Inferior parietal cortex (tissue), 1 donor: ENCODE measurements at regions not wholly inside any gene's neighbourhood (a gene's known extent, or its start where the extent isn't known, plus 50 kb on each side); places are given as distances from the start of the nearest gene placed in this dataset.

Experiments
- DNase-seq: peaks from one replicate; pipeline ENCODE4 v3.0.0-alpha.2; 2016; ENCODE audit errors: extremely low spot score

DNA sequence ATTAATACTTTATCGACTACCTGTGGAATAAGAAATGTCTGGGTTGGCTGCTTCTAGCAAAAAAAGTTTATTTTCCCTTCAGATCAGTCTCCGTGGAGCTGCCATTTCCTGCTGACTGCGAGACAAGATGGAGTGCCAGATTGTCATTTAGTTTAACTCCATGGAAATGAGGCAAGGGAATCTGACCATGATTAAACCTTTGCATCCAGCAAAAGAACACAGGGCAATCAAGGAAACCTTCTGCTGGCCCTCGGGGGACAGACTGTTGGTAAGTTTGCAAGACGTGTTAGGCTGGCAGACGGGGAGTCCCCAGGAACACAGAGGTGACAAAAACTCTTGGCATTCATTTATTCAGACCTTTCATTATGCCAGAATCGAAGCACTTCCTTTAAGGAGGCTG lies 52.2 kb upstream of the SPACA1 start:
- DNase-seq = no peak

GRCh38 chr6:87993356-87993755 lies 54.3 kb upstream of the SPACA1 start:
- peak; percentile 36 for DNase-seq

GRCh38 chr6:87990871-87991270 lies 56.8 kb upstream of the SPACA1 start:
- no peak for DNase-seq

DNA sequence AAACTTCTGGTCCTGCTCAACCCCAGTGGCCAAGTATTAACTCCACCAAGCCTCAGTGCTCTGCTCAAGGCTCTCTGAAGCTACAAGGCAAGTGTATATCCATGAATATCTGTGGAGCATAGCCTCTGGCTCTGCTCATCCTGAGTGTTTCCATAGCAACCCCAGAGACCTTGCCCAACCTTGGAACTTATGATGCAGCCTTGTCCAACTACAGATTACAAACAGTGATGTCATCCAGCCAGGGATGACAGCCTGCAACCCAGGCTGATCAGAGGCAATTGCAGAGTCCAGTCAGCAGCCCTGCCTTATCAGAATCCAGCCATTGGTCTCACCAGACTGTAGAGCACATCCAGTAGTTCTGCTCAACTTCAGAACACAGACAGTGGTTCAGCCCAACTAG lies 65.5 kb upstream of the SPACA1 start:
- DNase-seq = no peak

DNA sequence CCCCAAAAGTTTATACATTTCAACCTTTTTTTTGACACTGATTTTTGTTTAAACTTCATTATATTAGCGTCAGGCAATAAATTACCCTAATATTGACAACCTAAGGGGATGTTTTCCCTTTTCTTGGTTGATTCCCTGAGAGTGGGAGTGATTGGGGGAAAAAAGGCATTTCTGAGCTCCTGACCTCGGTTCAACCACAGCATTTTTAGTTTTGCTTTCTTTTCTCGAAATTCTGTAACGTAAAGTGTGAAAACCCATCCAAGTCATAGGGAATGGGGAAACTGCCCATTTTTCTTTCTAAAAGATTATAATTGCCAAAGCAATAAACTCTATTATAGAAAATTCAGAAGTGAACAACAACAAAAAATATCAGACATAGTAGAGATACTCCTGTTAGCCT lies 67.9 kb upstream of the SPACA1 start:
- DNase-seq = no peak

DNA sequence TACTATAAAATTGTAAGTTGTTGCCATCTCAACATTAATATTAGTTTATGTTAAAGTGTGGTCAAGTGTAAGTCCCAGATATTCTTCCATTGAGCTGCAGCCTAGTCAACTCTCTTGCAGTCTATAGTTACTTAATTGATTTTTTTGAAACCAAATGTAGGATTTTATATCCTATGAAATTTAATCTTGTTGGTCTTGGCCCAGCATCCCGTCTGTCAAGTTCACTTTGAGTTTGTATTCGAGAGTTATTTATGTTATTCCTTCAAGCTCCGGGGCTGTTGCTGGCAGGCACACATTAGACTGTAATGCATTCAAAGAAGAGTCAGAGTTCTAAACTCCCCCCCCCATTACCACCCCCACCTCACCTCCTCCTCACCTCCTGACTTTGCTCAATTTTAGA lies 71.0 kb upstream of the SPACA1 start:
- DNase-seq = no peak

DNA sequence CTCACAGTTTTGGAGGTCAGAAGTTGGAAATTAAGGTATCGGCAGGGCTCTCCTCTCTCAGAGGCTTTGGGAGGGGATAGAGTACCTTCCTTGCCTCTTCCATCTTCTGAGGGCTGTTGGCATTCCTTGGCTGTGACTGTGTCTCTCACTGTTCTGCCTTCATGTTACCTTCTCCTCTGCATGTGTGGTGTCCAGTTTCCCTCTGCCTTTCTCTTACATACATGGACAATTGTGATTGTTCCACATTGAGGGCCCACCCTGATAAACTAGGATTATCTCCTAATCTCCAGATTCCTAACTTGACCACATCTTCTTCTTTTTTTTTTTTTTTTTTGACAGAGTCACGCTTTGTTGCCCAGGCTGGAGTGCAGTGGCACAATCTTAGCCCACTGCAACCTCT lies 72.1 kb upstream of the SPACA1 start:
- DNase-seq = no peak

DNA sequence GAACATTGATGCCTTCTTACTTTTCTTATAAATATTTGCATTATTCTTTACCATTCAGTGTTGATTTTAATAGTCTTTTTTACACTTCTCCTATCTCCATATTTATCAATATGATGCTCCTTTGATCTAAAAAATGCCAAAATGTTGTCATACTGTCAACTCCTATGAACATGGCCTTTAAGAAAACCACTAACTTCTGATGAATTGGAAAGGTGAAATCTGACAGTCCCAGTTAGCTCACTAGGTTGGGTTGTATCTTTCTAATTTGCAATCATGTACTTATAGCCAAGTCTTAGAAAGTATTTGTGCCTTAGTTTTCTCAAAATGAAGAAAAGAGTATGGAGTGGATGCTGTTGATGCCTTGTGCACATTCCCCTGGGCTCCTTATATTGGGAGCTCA lies 75.4 kb upstream of the SPACA1 start:
- DNase-seq = no peak

GRCh38 chr6:87971605-87972262 lies 75.9 kb upstream of the SPACA1 start:
- DNase-seq = no peak

DNA sequence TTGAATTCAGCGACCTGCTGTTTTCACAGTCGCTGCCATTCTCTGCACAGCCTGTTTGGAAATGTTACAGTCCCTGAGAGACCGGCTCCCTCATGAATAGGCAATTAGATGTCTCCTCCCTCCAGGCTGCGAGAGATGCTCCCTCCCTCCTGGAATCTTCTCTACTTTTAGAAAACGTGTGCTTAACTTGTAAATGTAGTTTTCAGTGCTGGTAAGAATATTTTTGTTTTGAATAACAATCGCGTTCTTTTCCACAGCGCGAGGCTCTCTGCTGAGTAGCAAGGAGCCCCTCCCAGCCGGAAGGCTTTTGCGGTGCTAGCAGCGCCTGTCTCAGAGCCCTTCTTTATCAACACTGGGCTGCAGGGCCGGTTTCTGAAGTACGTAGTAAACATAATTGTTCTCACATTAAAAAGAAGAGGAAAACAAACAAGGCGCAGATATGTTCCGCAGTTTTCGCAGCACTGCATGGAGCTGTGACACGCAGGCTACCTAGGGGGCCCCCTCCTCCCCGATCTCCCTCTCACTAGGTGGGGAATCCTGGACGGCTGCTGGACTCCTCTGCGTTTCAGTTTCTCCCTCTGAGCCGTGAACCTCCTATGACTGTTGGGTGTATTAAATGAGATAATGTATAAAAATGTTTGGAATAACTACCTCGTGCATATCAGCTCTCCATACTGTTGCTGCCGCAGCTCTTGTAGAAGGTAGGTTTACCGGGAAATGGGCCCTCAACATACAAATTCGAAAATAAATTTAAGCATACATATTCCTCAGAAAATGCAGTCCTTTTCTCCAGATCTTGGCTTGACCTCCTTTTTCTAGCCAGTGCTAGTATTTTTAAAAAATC lies 79.0 kb upstream of the SPACA1 start:
- peak; percentile 53 for DNase-seq

DNA sequence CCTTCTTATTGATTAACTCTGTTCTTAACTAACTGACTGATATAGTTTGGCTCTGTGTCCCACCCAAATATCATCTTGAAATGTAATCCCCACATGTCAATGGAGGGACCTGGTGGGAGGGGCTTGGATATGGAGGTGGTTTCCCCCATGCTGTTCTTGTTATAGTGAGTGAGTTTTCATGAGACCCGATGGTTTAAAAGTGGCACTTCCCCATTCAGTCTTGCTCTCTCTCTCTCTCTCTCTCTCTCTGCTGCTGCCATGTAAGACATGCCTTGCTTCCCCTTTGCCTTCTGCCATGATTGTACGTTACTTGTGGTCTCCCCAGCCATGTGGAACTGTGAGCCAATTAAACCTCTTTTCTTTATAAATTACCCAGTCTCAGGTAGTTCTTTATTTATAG lies 81.8 kb upstream of the SPACA1 start:
- no peak for DNase-seq

- DNase-seq = no peak
These were observed 88.6 kb upstream of the SPACA1 start for GRCh38 chr6:87959083-87959482.

- no peak for DNase-seq
These were observed 95.9 kb upstream of the SPACA1 start for GRCh38 chr6:87951751-87952150.

DNA sequence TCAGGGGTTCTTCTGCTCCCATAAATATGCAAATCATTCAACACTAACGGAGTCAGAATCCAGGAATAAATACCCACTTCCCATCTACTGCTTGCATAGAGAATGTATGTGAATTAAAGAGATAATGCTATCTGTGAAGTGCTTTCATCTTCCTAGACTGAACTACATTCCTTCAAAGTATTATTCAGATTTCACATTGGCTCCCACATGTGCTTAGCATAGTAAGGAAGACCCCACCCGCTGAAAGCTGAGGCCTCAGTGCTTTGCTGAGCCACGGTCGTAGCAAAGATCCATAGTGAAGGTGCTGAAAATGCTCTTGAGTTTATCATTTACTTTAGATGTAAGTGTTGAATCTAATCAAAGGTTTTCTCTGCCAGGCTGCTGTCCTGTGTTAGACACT lies 97.0 kb upstream of the SPACA1 start:
- no peak for DNase-seq

DNA sequence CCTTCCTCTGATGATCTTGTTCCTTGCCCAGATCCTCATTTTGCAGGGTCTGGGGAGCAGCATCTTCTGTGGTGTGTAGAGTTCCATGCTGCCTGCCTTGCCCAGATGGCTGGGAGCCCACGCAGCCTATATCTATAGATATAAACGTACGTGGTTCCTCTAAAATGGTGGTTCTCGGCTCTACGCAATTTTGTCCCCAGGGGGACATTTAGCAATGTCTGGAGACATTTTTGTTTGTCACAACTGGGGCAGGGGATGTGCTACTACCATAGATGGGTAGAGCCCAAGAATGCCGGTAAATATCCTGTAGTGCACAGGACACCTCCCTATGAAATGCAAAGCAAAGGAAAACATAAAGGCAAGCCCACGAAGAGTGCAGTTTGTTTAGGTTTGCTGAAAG lies 98.4 kb upstream of the SPACA1 start:
- no peak for DNase-seq

DNA sequence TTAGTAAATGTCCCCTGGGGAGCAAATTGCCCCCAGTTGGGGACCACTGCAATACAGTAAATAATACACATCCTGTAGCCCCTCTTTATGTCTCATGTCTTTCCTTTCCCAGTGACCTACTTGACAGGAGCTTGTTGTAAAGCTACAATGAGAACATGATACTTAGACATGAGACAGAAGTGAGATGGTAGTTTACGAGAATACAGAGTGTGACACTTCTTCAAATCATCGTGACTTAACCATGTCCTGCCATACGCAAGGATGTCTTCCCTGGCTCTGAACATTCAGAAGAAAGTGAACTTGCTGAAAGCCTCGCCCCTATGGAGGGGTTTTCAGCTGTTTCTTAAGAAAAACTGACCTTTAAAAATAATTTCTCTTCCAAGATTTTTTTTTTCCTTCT lies 101.0 kb upstream of the SPACA1 start:
- no peak for DNase-seq

DNA sequence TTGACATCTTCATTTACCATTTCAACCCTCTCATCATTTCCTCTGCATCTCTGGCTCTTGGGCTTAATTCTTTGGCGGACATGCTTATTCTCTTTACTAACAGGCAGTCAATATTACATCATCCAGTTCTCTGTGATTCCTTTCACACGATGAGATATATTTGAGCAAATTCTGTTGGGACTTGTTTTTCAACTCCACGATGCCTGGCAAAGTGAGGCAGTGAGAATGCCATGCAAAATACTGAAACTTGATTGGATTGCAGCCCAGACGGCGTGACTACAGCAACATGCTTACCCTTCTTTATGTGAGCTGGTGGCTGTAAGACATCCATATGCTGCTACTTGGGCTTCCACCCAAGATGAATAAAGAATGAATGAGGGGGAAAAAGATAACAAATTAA lies 101.7 kb upstream of the SPACA1 start:
- DNase-seq = peak; percentile 64

- no peak for DNase-seq
These were observed 102.5 kb upstream of the SPACA1 start for GRCh38 chr6:87945181-87945580.

DNA sequence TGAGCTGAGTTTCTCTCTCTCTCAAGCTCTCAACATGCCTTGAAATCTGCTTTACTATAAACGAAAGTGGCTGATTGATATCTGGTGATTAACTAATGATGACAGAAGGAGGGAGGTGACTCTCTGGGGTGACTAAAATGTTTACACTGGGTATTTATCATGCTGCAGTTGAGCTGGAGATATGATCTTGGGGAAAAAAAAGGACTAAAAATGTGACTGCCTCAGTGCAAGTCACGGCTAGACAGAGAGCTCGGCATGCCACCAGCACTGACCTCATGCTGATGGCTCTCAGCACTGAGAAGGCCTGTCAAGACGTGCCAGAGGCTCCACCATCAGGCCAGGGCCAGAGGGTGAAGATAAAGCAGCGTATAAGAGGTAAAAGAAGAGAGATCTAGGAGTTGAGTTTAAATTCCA lies 103.1 kb upstream of the SPACA1 start:
- DNase-seq = peak; percentile 39

DNA sequence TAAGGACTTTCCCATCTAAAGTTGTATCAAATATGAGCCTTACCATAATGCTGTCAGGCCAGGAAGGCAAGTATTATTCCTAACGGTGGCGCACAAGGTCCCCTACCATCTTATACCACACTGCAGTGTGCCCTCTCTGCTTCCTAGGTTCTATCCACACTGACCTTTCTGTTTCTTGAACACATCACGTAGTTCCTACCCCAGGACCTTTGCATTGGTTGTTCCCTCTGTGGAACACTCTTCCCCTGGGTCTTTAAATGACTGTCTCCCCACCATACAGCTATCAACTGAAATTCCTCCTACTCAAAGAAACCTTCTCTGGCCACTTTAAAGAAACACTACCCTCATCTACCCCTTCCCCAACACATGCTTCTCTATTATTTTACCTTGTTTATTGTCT lies 104.5 kb upstream of the SPACA1 start:
- no peak for DNase-seq

GRCh38 chr6:87941556-87942358 lies 105.9 kb upstream of the SPACA1 start:
- DNase-seq = no peak

- DNase-seq = no peak
These were observed 107.9 kb upstream of the SPACA1 start for GRCh38 chr6:87939776-87940175.

GRCh38 chr6:87938287-87938686 lies 109.4 kb upstream of the SPACA1 start:
- DNase-seq = no peak
